GM13977 (cell line): ENCODE measurements at regions not wholly inside any gene's neighbourhood (a gene's known extent, or its start where the extent isn't known, plus 50 kb on each side); places are given as distances from the start of the nearest gene placed in this dataset.

Experiments
- DNase-seq: peaks from one replicate; pipeline ENCODE4 v3.0.0; 2012; ENCODE audit warnings: low spot score
- CTCF ChIP-seq: IDR thresholded peaks from 2 replicates; pipeline ENCODE4 v1.5.1; 2012; ENCODE audit warnings: mild to moderate bottlenecking, control low read depth; ENCODE audit not compliant: insufficient read depth; ENCODE audit errors: extremely low read depth, missing control alignments
- in situ Hi-C: fragments of 300-500 bp; cut with MboI; formaldehyde crosslinking; loops from one replicate; pipeline ENCODE4 v1.12.0; 2022; ENCODE audit warnings: low sequenced_read_pairs, low pct_unique_long_range_greater_than_20kb, mixed read lengths, inconsistent platforms; ENCODE audit not compliant: unreplicated experiment

- DNase-seq: no peak
- TF ChIP-seq CTCF: no peak
- in situ Hi-C loops: no loop called here
Measured at GRCh38 chr10:5268743-5269142, 72.1 kb downstream of the AKR1C4 start.

GRCh38 chr10:5269791-5270190 is 73.2 kb downstream of the AKR1C4 start:
- DNase-seq: no peak
- in situ Hi-C loops: no loop called here
- no peak for TF ChIP-seq CTCF

GRCh38 chr10:5271526-5271925 is 74.9 kb downstream of the AKR1C4 start:
- in situ Hi-C loops: no loop called here
- DNase-seq: no peak
- TF ChIP-seq CTCF: no peak

- DNase-seq: no peak
- no peak for TF ChIP-seq CTCF
- in situ Hi-C loops: no loop called here
Measured at GRCh38 chr10:5272065-5272803, 75.6 kb downstream of the AKR1C4 start.

GRCh38 chr10:5274795-5275194 is 78.2 kb downstream of the AKR1C4 start:
- DNase-seq: no peak
- TF ChIP-seq CTCF: no peak
- in situ Hi-C loops: no loop called here

GRCh38 chr10:5281356-5281755 is 83.4 kb upstream of the UCN3 start:
- in situ Hi-C loops: no loop called here

More at GRCh38 chr10:5281356-5281755, 83.4 kb upstream of the UCN3 start:
- no peak for TF ChIP-seq CTCF
- DNase-seq: no peak
